Keratinocyte (primary cell): ENCODE measurements at regions not wholly inside any gene's neighbourhood (a gene's known extent, or its start where the extent isn't known, plus 50 kb on each side); places are given as distances from the start of the nearest gene placed in this dataset.
A peak's percentile ranks its signal among the peaks of the same experiment; 100 is the strongest.

Experiments used
- DNase-seq: peaks from one replicate; pipeline ENCODE4 v3.0.0-alpha.2; 2011; ENCODE audit warnings: low read depth, missing footprints, low spot score
- FAIRE-seq: peaks from 2 replicates; lab custom pipeline; 2011; peaks lifted over from hg19 to GRCh38; lab: Jason Lieb, UNC
- H2AFZ ChIP-seq: 2 replicates; pipeline ENCODE4 v1.6.0; 2012; ENCODE audit warnings: low read length, control low read depth, inconsistent platforms; ENCODE audit not compliant: control insufficient read depth
- H3K27ac ChIP-seq: 2 replicates; pipeline ENCODE4 v1.5.1; 2011; ENCODE audit warnings: low read length; ENCODE audit not compliant: control insufficient read depth, insufficient read depth
- H3K27me3 ChIP-seq: 3 replicates; pipeline ENCODE4 v1.6.0; 2011; ENCODE audit warnings: low read length; ENCODE audit not compliant: control insufficient read depth, insufficient read depth; ENCODE audit errors: extremely low read depth
- H3K36me3 ChIP-seq, 2 experiments: 2 replicates in 1 of 2; 3 replicates in 1 of 2; pipeline ENCODE4 v1.5.1; 2011; ENCODE audit warnings: low read length in 2 of 2, mild to moderate bottlenecking in 1 of 2; ENCODE audit not compliant: control insufficient read depth in 2 of 2, insufficient read depth in 2 of 2; ENCODE audit errors: extremely low read depth in 1 of 2
- H3K4me1 ChIP-seq: 3 replicates; pipeline ENCODE4 v1.5.1; 2011; ENCODE audit warnings: low read length; ENCODE audit not compliant: control insufficient read depth, insufficient read depth; ENCODE audit errors: extremely low read depth
- H3K4me2 ChIP-seq: 3 replicates; pipeline ENCODE4 v1.6.0; 2011; ENCODE audit warnings: low read depth, low read length; ENCODE audit not compliant: control insufficient read depth, insufficient read depth; ENCODE audit errors: extremely low read depth
- H3K4me3 ChIP-seq, 3 experiments: fragments of 200-600 bp in 1 of 3; sonication (generic) in 1 of 3; 2 replicates in 2 of 3; 3 replicates in 1 of 3; pipeline ENCODE4 v1.5.1; 2011 to 2016; ENCODE audit warnings: low read length in 3 of 3, mild to moderate bottlenecking in 3 of 3, control low read depth in 2 of 3, inconsistent platforms in 1 of 3, low read depth in 1 of 3, mixed read lengths in 1 of 3, mixed run types in 1 of 3, moderate library complexity in 1 of 3; ENCODE audit not compliant: control insufficient read depth in 2 of 3, insufficient read depth in 2 of 3; ENCODE audit errors: extremely low read depth in 1 of 3
- H3K79me2 ChIP-seq: 2 replicates; pipeline ENCODE4 v1.6.0; 2012; ENCODE audit warnings: low read length; ENCODE audit not compliant: control insufficient read depth, insufficient read depth
- H3K9ac ChIP-seq: 3 replicates; pipeline ENCODE4 v1.6.0; 2011; ENCODE audit warnings: low read length; ENCODE audit not compliant: control insufficient read depth, insufficient read depth; ENCODE audit errors: extremely low read depth
- H3K9me1 ChIP-seq: 3 replicates; pipeline ENCODE4 v1.6.0; 2011; ENCODE audit warnings: low read length; ENCODE audit not compliant: control insufficient read depth, insufficient read depth; ENCODE audit errors: extremely low read depth
- H3K9me3 ChIP-seq: 2 replicates; pipeline ENCODE4 v1.5.1; 2012; ENCODE audit warnings: low read depth, low read length; ENCODE audit not compliant: control insufficient read depth
- H4K20me1 ChIP-seq: 3 replicates; pipeline ENCODE4 v1.6.0; 2011; ENCODE audit warnings: low read length; ENCODE audit not compliant: control insufficient read depth, insufficient read depth; ENCODE audit errors: extremely low read depth
- CTCF ChIP-seq, 3 experiments: IDR thresholded peaks in 1 of 3; conservative IDR thresholded peaks in 1 of 3; optimal IDR thresholded peaks in 1 of 3; 2 replicates in 2 of 3; 3 replicates in 1 of 3; pipeline versions ENCODE3 to v1.5.1; 2011; ENCODE audit warnings: low read length in 3 of 3, mild to moderate bottlenecking in 3 of 3, moderate library complexity in 2 of 3, control low read depth in 1 of 3, inconsistent platforms in 1 of 3; ENCODE audit not compliant: insufficient read depth in 2 of 3; ENCODE audit errors: extremely low read depth in 1 of 3
- EZH2 ChIP-seq: IDR thresholded peaks from one replicate; pipeline ENCODE4 v1.6.1; 2012; ENCODE audit warnings: inconsistent platforms, mild to moderate bottlenecking, low read length, moderate library complexity
- dilution Hi-C: fragments of 300-500 bp; cut with MboI; formaldehyde crosslinking; loops from one replicate; pipeline ENCODE4 v1.7.0; 2020; ENCODE audit warnings: low sequenced_read_pairs; ENCODE audit not compliant: extremely low pct_ligation_motif_present

GRCh38 chr20:4455301-4455701 lies 206.2 kb upstream of the ADRA1D start:
- H4K20me1 ChIP-seq: no peaks in the 10 kb centered on the region
- no peaks in the 10 kb centered on the region for H3K9me1 ChIP-seq
- no peaks in the 10 kb centered on the region for H3K79me2 ChIP-seq
- no peaks in the 10 kb centered on the region for H3K27me3 ChIP-seq
- H3K27ac ChIP-seq: no peak overlapping the region
- H3K4me1 ChIP-seq: peaks cover 36% of the 10 kb centered on the region
- H2AFZ ChIP-seq: no peak overlapping the region
- FAIRE-seq: peak; percentile 85
- no peak for TF ChIP-seq CTCF (optimal IDR thresholded peaks at IDR 0.05 in 1 of 3, IDR thresholded peaks at IDR 0.05 in 1 of 3, conservative IDR thresholded peaks at IDR 0.05 in 1 of 3; ENCODE audit: extremely low read depth in 1 of 3, insufficient read depth in 2 of 3, low read length in 3 of 3)
- TF ChIP-seq EZH2: no peak
- H3K4me3 ChIP-seq: no peak overlapping the region
- peak overlapping the region; percentile 43 for H3K4me2 ChIP-seq
- H3K9me3 ChIP-seq: no peaks in the 10 kb centered on the region
- no peak for DNase-seq
- dilution Hi-C loops: no loop called here
- H3K36me3 ChIP-seq: no peaks in the 10 kb centered on the region
- H3K9ac ChIP-seq: no peak overlapping the region

- dilution Hi-C loops: no loop called here
- H3K4me1 ChIP-seq: peaks cover 36% of the 10 kb centered on the region
- no peaks in the 10 kb centered on the region for H3K27me3 ChIP-seq
- no peak overlapping the region for H3K27ac ChIP-seq
- no peak overlapping the region for H3K9ac ChIP-seq
- H3K79me2 ChIP-seq: no peaks in the 10 kb centered on the region
- DNase-seq (no peak), FAIRE-seq (no peak)
- H2AFZ ChIP-seq: no peak overlapping the region
- H4K20me1 ChIP-seq: no peaks in the 10 kb centered on the region
- H3K4me2 ChIP-seq: no peak overlapping the region
- no peaks in the 10 kb centered on the region for H3K9me3 ChIP-seq
- H3K9me1 ChIP-seq: no peaks in the 10 kb centered on the region
- H3K36me3 ChIP-seq: no peaks in the 10 kb centered on the region
- TF ChIP-seq EZH2: no peak
- TF ChIP-seq CTCF (optimal IDR thresholded peaks at IDR 0.05 in 1 of 3, IDR thresholded peaks at IDR 0.05 in 1 of 3, conservative IDR thresholded peaks at IDR 0.05 in 1 of 3; ENCODE audit: extremely low read depth in 1 of 3, insufficient read depth in 2 of 3, low read length in 3 of 3): no peak
- H3K4me3 ChIP-seq: no peak overlapping the region
Measured at GRCh38 chr20:4454111-4454510, 205.0 kb upstream of the ADRA1D start.
